Activated CD4-positive, alpha-beta memory T cell treated with anti-CD3 and anti-CD28 coated beads, Interleukin-2, amount 10 ng/mL, durations not matched to agents 7 days and 5 days (primary cell): ENCODE measurements at regions not wholly inside any gene's neighbourhood (a gene's known extent, or its start where the extent isn't known, plus 50 kb on each side); places are given as distances from the start of the nearest gene placed in this dataset.
"Not testable (repeated sequence)": the region's sequence is repeated elsewhere in the genome, so short reads cannot be mapped to it uniquely, and the experiment has no call there.

Source experiments
- CTCF ChIA-PET: fragments of 350-600 bp; sonication (Branson Sonifier 250); formaldehyde crosslinking; loops from one replicate; lab custom pipeline; 2021; ENCODE audit warnings: antibody characterized with exemption, inconsistent platforms; lab: Charles Lee
- POLR2A ChIA-PET: fragments of 350-600 bp; sonication (Branson Sonifier 250); formaldehyde crosslinking; loops from one replicate; lab custom pipeline; 2021; ENCODE audit warnings: antibody characterized with exemption; lab: Charles Lee
- DNase-seq: peaks from one replicate; pipeline ENCODE4 v3.0.0-alpha.2; 2020
- H3K27ac Mint-ChIP-seq: one replicate; pipeline ENCODE4 v1.8.0; 2021; ENCODE audit warnings: mild to moderate bottlenecking, mixed read lengths
- H3K27me3 Mint-ChIP-seq: one replicate; pipeline ENCODE4 v1.8.0; 2021; ENCODE audit warnings: mixed read lengths
- H3K36me3 Mint-ChIP-seq: one replicate; pipeline ENCODE4 v1.8.0; 2021; ENCODE audit warnings: low read depth, mixed read lengths
- H3K4me1 Mint-ChIP-seq: one replicate; pipeline ENCODE4 v1.8.0; 2021; ENCODE audit warnings: mixed read lengths
- H3K4me3 Mint-ChIP-seq: one replicate; pipeline ENCODE4 v1.8.0; 2021; ENCODE audit warnings: mild to moderate bottlenecking, mixed read lengths
- H3K9me3 Mint-ChIP-seq: one replicate; pipeline ENCODE4 v1.8.0; 2021; ENCODE audit warnings: mixed read lengths

- H3K9me3 Mint-ChIP-seq, H3K4me3 Mint-ChIP-seq, H3K27me3 Mint-ChIP-seq, H3K36me3 Mint-ChIP-seq, DNase-seq, H3K27ac Mint-ChIP-seq, CTCF ChIA-PET, POLR2A ChIA-PET, H3K4me1 Mint-ChIP-seq: not testable (repeated sequence)
Observed at GRCh38 chr3:88303331-88303904, 153.7 kb downstream of the C3orf38 start.

GRCh38 chr3:88307666-88308065 lies 157.9 kb downstream of the C3orf38 start:
- Mint-ChIP-seq H3K27me3 (no peaks in the 10 kb centered on the region), H3K4me3 (no peak overlapping the region), H3K9me3 (no peaks in the 10 kb centered on the region), H3K4me1 (no peaks in the 10 kb centered on the region), H3K36me3 (no peaks in the 10 kb centered on the region), H3K27ac (no peak overlapping the region)
- POLR2A ChIA-PET: no interaction called here
- no peak for DNase-seq
- CTCF ChIA-PET: no interaction called here

- no peaks in the 10 kb centered on the region for H3K4me1 Mint-ChIP-seq
- ChIA-PET POLR2A (no interaction called here), CTCF (no interaction called here)
- no peak overlapping the region for H3K4me3 Mint-ChIP-seq
- H3K9me3 Mint-ChIP-seq: no peaks in the 10 kb centered on the region
- DNase-seq: no peak
- no peaks in the 10 kb centered on the region for H3K36me3 Mint-ChIP-seq
- H3K27me3 Mint-ChIP-seq: no peaks in the 10 kb centered on the region
- H3K27ac Mint-ChIP-seq: no peak overlapping the region
Observed at GRCh38 chr3:88311826-88312225, 162.1 kb downstream of the C3orf38 start.

- no peaks in the 10 kb centered on the region for H3K36me3 Mint-ChIP-seq
- no peak overlapping the region for H3K27ac Mint-ChIP-seq
- no peak for DNase-seq
- H3K4me3 Mint-ChIP-seq: no peak overlapping the region
- CTCF ChIA-PET: no interaction called here
- POLR2A ChIA-PET: no interaction called here
- H3K4me1 Mint-ChIP-seq: no peaks in the 10 kb centered on the region
- H3K9me3 Mint-ChIP-seq: peaks cover under 1% of the 10 kb centered on the region
- no peaks in the 10 kb centered on the region for H3K27me3 Mint-ChIP-seq
Observed at GRCh38 chr3:88312256-88312655, 162.5 kb downstream of the C3orf38 start.

GRCh38 chr3:88318067-88318466 lies 168.3 kb downstream of the C3orf38 start:
- POLR2A ChIA-PET: no interaction called here
- DNase-seq: no peak
- Mint-ChIP-seq H3K27ac (no peak overlapping the region), H3K4me3 (no peak overlapping the region), H3K36me3 (no peaks in the 10 kb centered on the region), H3K27me3 (no peaks in the 10 kb centered on the region), H3K9me3 (peaks cover 3% of the 10 kb centered on the region), H3K4me1 (no peaks in the 10 kb centered on the region)
- CTCF ChIA-PET: no interaction called here

- Mint-ChIP-seq H3K27ac (no peak overlapping the region), H3K4me3 (no peak overlapping the region), H3K9me3 (peaks cover 3% of the 10 kb centered on the region), H3K27me3 (no peaks in the 10 kb centered on the region), H3K4me1 (no peaks in the 10 kb centered on the region), H3K36me3 (no peaks in the 10 kb centered on the region)
- DNase-seq: no peak
- ChIA-PET CTCF (no interaction called here), POLR2A (no interaction called here)
Observed at GRCh38 chr3:88321363-88322050, 171.7 kb downstream of the C3orf38 start.

GRCh38 chr3:88324788-88325187 lies 175.0 kb downstream of the C3orf38 start:
- POLR2A ChIA-PET: no interaction called here
- H3K27ac Mint-ChIP-seq: no peak overlapping the region
- no peak for DNase-seq
- no peaks in the 10 kb centered on the region for H3K27me3 Mint-ChIP-seq
- no peaks in the 10 kb centered on the region for H3K36me3 Mint-ChIP-seq
- no peaks in the 10 kb centered on the region for H3K4me1 Mint-ChIP-seq
- CTCF ChIA-PET: no interaction called here
- no peak overlapping the region for H3K4me3 Mint-ChIP-seq
- H3K9me3 Mint-ChIP-seq: no peaks in the 10 kb centered on the region

- no peaks in the 10 kb centered on the region for H3K4me1 Mint-ChIP-seq
- DNase-seq: no peak
- CTCF ChIA-PET: no interaction called here
- no peak overlapping the region for H3K27ac Mint-ChIP-seq
- no peak overlapping the region for H3K4me3 Mint-ChIP-seq
- H3K27me3 Mint-ChIP-seq: no peaks in the 10 kb centered on the region
- no peaks in the 10 kb centered on the region for H3K36me3 Mint-ChIP-seq
- peaks cover 11% of the 10 kb centered on the region for H3K9me3 Mint-ChIP-seq
- POLR2A ChIA-PET: no interaction called here
Observed at GRCh38 chr3:88334187-88334868, 184.6 kb downstream of the C3orf38 start.

GRCh38 chr3:88336894-88337293 lies 187.1 kb downstream of the C3orf38 start:
- Mint-ChIP-seq H3K27me3 (no peaks in the 10 kb centered on the region), H3K9me3 (peaks cover 11% of the 10 kb centered on the region), H3K4me3 (no peak overlapping the region), H3K4me1 (no peaks in the 10 kb centered on the region), H3K27ac (no peak overlapping the region), H3K36me3 (no peaks in the 10 kb centered on the region)
- CTCF ChIA-PET: interaction anchor here (0.6 kb wide), 1 partner anchor 1401 kb away, joined by 3 read pairs; no protein-coding TSS in a partner anchor
- no peak for DNase-seq
- POLR2A ChIA-PET: no interaction called here

- no peaks in the 10 kb centered on the region for H3K36me3 Mint-ChIP-seq
- no peak overlapping the region for H3K4me3 Mint-ChIP-seq
- ChIA-PET CTCF (no interaction called here), POLR2A (no interaction called here)
- DNase-seq: no peak
- no peak overlapping the region for H3K27ac Mint-ChIP-seq
- H3K27me3 Mint-ChIP-seq: no peaks in the 10 kb centered on the region
- no peaks in the 10 kb centered on the region for H3K9me3 Mint-ChIP-seq
- no peaks in the 10 kb centered on the region for H3K4me1 Mint-ChIP-seq
Observed at GRCh38 chr3:88343264-88343663, 193.5 kb downstream of the C3orf38 start.

GRCh38 chr3:88346643-88347042 lies 196.9 kb downstream of the C3orf38 start:
- Mint-ChIP-seq H3K4me1 (no peaks in the 10 kb centered on the region), H3K27ac (no peak overlapping the region), H3K27me3 (no peaks in the 10 kb centered on the region), H3K4me3 (no peak overlapping the region), H3K9me3 (peaks cover 5% of the 10 kb centered on the region), H3K36me3 (no peaks in the 10 kb centered on the region)
- DNase-seq: no peak
- POLR2A ChIA-PET: no interaction called here
- CTCF ChIA-PET: no interaction called here

GRCh38 chr3:88362428-88362827 lies 212.7 kb downstream of the C3orf38 start:
- Mint-ChIP-seq H3K27ac (no peak overlapping the region), H3K27me3 (no peaks in the 10 kb centered on the region), H3K9me3 (no peaks in the 10 kb centered on the region), H3K4me3 (no peak overlapping the region), H3K36me3 (no peaks in the 10 kb centered on the region), H3K4me1 (no peaks in the 10 kb centered on the region)
- no peak for DNase-seq
- ChIA-PET CTCF (no interaction called here), POLR2A (no interaction called here)

- Mint-ChIP-seq H3K27me3 (no peaks in the 10 kb centered on the region), H3K27ac (no peak overlapping the region), H3K36me3 (no peaks in the 10 kb centered on the region), H3K4me1 (no peaks in the 10 kb centered on the region), H3K9me3 (no peaks in the 10 kb centered on the region), H3K4me3 (no peak overlapping the region)
- ChIA-PET CTCF (no interaction called here), POLR2A (no interaction called here)
- no peak for DNase-seq
Observed at GRCh38 chr3:88364926-88365325, 215.2 kb downstream of the C3orf38 start.

- Mint-ChIP-seq H3K9me3 (peaks cover 6% of the 10 kb centered on the region), H3K27ac (no peak overlapping the region), H3K4me3 (no peak overlapping the region), H3K27me3 (no peaks in the 10 kb centered on the region), H3K4me1 (no peaks in the 10 kb centered on the region), H3K36me3 (no peaks in the 10 kb centered on the region)
- ChIA-PET POLR2A (no interaction called here), CTCF (no interaction called here)
- DNase-seq: no peak
Observed at GRCh38 chr3:88369337-88369736, 219.6 kb downstream of the C3orf38 start.
